CD4-positive, alpha-beta memory T cell (primary cell): ENCODE measurements at regions not wholly inside any gene's neighbourhood (a gene's known extent, or its start where the extent isn't known, plus 50 kb on each side); places are given as distances from the start of the nearest gene placed in this dataset.

ENCODE experiments used
- CTCF ChIA-PET: fragments of 350-600 bp; sonication (Branson Sonifier 250); formaldehyde crosslinking; loops from one replicate; lab custom pipeline; 2021; ENCODE audit warnings: inconsistent platforms; ENCODE audit not compliant: partially characterized antibody; lab: Charles Lee
- POLR2A ChIA-PET: fragments of 350-600 bp; sonication (Branson Sonifier 250); formaldehyde crosslinking; loops from one replicate; lab custom pipeline; 2021; ENCODE audit not compliant: partially characterized antibody; lab: Charles Lee
- DNase-seq, 5 donors: peaks; one replicate each; pipeline versions ENCODE4 v3.0.0 to v3.0.0-alpha.2; 2020 to 2022; ENCODE audit warnings: mixed read lengths in 1 of 5
- H3K27ac ChIP-seq: one replicate; pipeline ENCODE4 v1.7.0; 2013; ENCODE audit warnings: low read depth, low read length
- H3K27me3 ChIP-seq: 2 replicates; pipeline ENCODE4 v1.7.0; 2013; ENCODE audit warnings: mild to moderate bottlenecking, low read length, moderate library complexity; ENCODE audit not compliant: insufficient read depth
- H3K36me3 ChIP-seq: 2 replicates; pipeline ENCODE4 v1.7.0; 2013; ENCODE audit warnings: mild to moderate bottlenecking, low read length, moderate library complexity; ENCODE audit not compliant: insufficient read depth
- H3K4me1 ChIP-seq: 2 replicates; pipeline ENCODE4 v1.7.0; 2013; ENCODE audit warnings: mild to moderate bottlenecking, low read length, moderate library complexity; ENCODE audit not compliant: insufficient read depth
- H3K4me3 ChIP-seq, 2 donors: one replicate each; pipeline ENCODE4 v1.7.0; 2013; ENCODE audit warnings: low read length in 2 of 2, mild to moderate bottlenecking in 1 of 2
- H3K9me3 ChIP-seq, 2 donors: one replicate each; pipeline ENCODE4 v1.7.0; 2013; ENCODE audit warnings: low read length in 2 of 2, control low read depth in 1 of 2; ENCODE audit not compliant: control insufficient read depth in 1 of 2
- H3K27ac Mint-ChIP-seq, 7 donors: one replicate each; pipeline ENCODE4 v1.8.0; 2020 to 2021; ENCODE audit warnings: mixed read lengths in 7 of 7, mild to moderate bottlenecking in 6 of 7, inconsistent platforms in 3 of 7, moderate library complexity in 3 of 7
- H3K27me3 Mint-ChIP-seq, 2 donors: one replicate each; pipeline ENCODE4 v1.8.0; 2020 to 2021; ENCODE audit warnings: mixed read lengths in 2 of 2
- H3K36me3 Mint-ChIP-seq, 2 donors: one replicate each; pipeline ENCODE4 v1.8.0; 2020 to 2021; ENCODE audit warnings: mixed read lengths in 2 of 2, inconsistent platforms in 1 of 2, mild to moderate bottlenecking in 1 of 2
- H3K4me1 Mint-ChIP-seq, 4 donors: one replicate each; pipeline ENCODE4 v1.8.0; 2020 to 2021; ENCODE audit warnings: mixed read lengths in 4 of 4, mild to moderate bottlenecking in 1 of 4
- H3K4me3 Mint-ChIP-seq, 8 donors: one replicate each; pipeline ENCODE4 v1.8.0; 2020 to 2021; ENCODE audit warnings: mixed read lengths in 8 of 8, mild to moderate bottlenecking in 7 of 8, moderate library complexity in 6 of 8, inconsistent platforms in 3 of 8
- H3K9me3 Mint-ChIP-seq, 8 donors: one replicate each; pipeline ENCODE4 v1.8.0; 2020 to 2021; ENCODE audit warnings: mixed read lengths in 8 of 8, mild to moderate bottlenecking in 5 of 8, inconsistent platforms in 3 of 8, moderate library complexity in 1 of 8
- intact Hi-C: fragments of 100-400 bp; cut with micrococcal nuclease; formaldehyde crosslinking; loops from one replicate; pipeline ENCODE4 v1.15.1; 2023

GRCh38 chr2:19573784-19574183 is 215.4 kb upstream of the OSR1 start:
- Mint-ChIP-seq H3K36me3 (no peaks in the 10 kb centered on the region), H3K27ac (no peak overlapping the region), H3K9me3 (no peaks in the 10 kb centered on the region), H3K27me3 (peaks cover 5 to 6% of the 10 kb centered on the region in 2 donors), H3K4me1 (no peaks in the 10 kb centered on the region), H3K4me3 (no peak overlapping the region)
- no peaks in the 10 kb centered on the region for H3K9me3 ChIP-seq
- CTCF ChIA-PET: no interaction called here
- intact Hi-C loops: no loop called here
- DNase-seq: no peak
- H3K4me1 ChIP-seq: no peaks in the 10 kb centered on the region
- H3K4me3 ChIP-seq: no peak overlapping the region
- no peaks in the 10 kb centered on the region for H3K36me3 ChIP-seq
- POLR2A ChIA-PET: no interaction called here
- H3K27ac ChIP-seq: no peak overlapping the region
- H3K27me3 ChIP-seq: no peaks in the 10 kb centered on the region

- ChIA-PET CTCF (no interaction called here), POLR2A (no interaction called here)
- no peaks in the 10 kb centered on the region for H3K36me3 ChIP-seq
- intact Hi-C loops: no loop called here
- no peaks in the 10 kb centered on the region for H3K4me1 Mint-ChIP-seq
- H3K4me1 ChIP-seq: no peaks in the 10 kb centered on the region
- H3K9me3 ChIP-seq: no peaks in the 10 kb centered on the region
- no peaks in the 10 kb centered on the region for H3K27me3 ChIP-seq
- no peak overlapping the region for H3K27ac ChIP-seq
- H3K9me3 Mint-ChIP-seq: peaks cover 0 to 2% (median 0%) of the 10 kb centered on the region in 8 donors
- H3K4me3 Mint-ChIP-seq: no peak overlapping the region
- DNase-seq: no peak
- no peak overlapping the region for H3K27ac Mint-ChIP-seq
- no peaks in the 10 kb centered on the region for H3K36me3 Mint-ChIP-seq
- H3K27me3 Mint-ChIP-seq: peaks cover 5 to 9% of the 10 kb centered on the region in 2 donors
- H3K4me3 ChIP-seq: no peak overlapping the region
Measured at GRCh38 chr2:19571773-19572172, 213.3 kb upstream of the OSR1 start.

- no peak for DNase-seq
- ChIA-PET POLR2A (no interaction called here), CTCF (no interaction called here)
- no peak overlapping the region for H3K4me3 ChIP-seq
- no peaks in the 10 kb centered on the region for H3K4me1 ChIP-seq
- H3K27ac ChIP-seq: no peak overlapping the region
- Mint-ChIP-seq H3K4me3 (no peak overlapping the region), H3K27me3 (peaks cover 5 to 16% of the 10 kb centered on the region in 2 donors), H3K27ac (peak overlapping the region in 1 of 7 donors; percentile 61), H3K36me3 (no peaks in the 10 kb centered on the region), H3K9me3 (peaks cover 0 to 4% (median 0%) of the 10 kb centered on the region in 8 donors), H3K4me1 (no peaks in the 10 kb centered on the region)
- intact Hi-C loops: no loop called here
- H3K27me3 ChIP-seq: no peaks in the 10 kb centered on the region
- no peaks in the 10 kb centered on the region for H3K9me3 ChIP-seq
- no peaks in the 10 kb centered on the region for H3K36me3 ChIP-seq
Measured at GRCh38 chr2:19569300-19569791, 210.9 kb upstream of the OSR1 start.

- H3K4me1 Mint-ChIP-seq: no peaks in the 10 kb centered on the region
- Histone ChIP-seq H3K27ac (no peak overlapping the region), H3K4me1 (no peaks in the 10 kb centered on the region), H3K4me3 (no peak overlapping the region), H3K27me3 (no peaks in the 10 kb centered on the region), H3K36me3 (no peaks in the 10 kb centered on the region), H3K9me3 (no peaks in the 10 kb centered on the region)
- H3K4me3 Mint-ChIP-seq: no peak overlapping the region
- intact Hi-C loops: no loop called here
- H3K27ac Mint-ChIP-seq: no peak overlapping the region
- H3K36me3 Mint-ChIP-seq: no peaks in the 10 kb centered on the region
- peaks cover 0 to 4% (median 0%) of the 10 kb centered on the region in 8 donors for H3K9me3 Mint-ChIP-seq
- no peak for DNase-seq
- ChIA-PET POLR2A (no interaction called here), CTCF (no interaction called here)
- H3K27me3 Mint-ChIP-seq: peaks cover 5 to 17% of the 10 kb centered on the region in 2 donors
Measured at GRCh38 chr2:19568809-19569208, 210.4 kb upstream of the OSR1 start.

- DNase-seq: no peak
- intact Hi-C loops: no loop called here
- no peaks in the 10 kb centered on the region for H3K36me3 Mint-ChIP-seq
- peaks cover 0 to 14% of the 10 kb centered on the region in 2 donors for H3K27me3 Mint-ChIP-seq
- Histone ChIP-seq H3K27me3 (no peaks in the 10 kb centered on the region), H3K4me1 (no peaks in the 10 kb centered on the region), H3K4me3 (no peak overlapping the region), H3K36me3 (no peaks in the 10 kb centered on the region), H3K27ac (no peak overlapping the region), H3K9me3 (no peaks in the 10 kb centered on the region)
- H3K27ac Mint-ChIP-seq: no peak overlapping the region
- POLR2A ChIA-PET: no interaction called here
- H3K4me3 Mint-ChIP-seq: no peak overlapping the region
- CTCF ChIA-PET: no interaction called here
- H3K9me3 Mint-ChIP-seq: no peaks in the 10 kb centered on the region
- peaks cover 6 to 16% (median 8%) of the 10 kb centered on the region in 4 donors for H3K4me1 Mint-ChIP-seq
Measured at GRCh38 chr2:19560785-19561184, 202.4 kb upstream of the OSR1 start.

GRCh38 chr2:19559596-19560240 is 201.3 kb upstream of the OSR1 start:
- POLR2A ChIA-PET: no interaction called here
- H3K4me1 Mint-ChIP-seq: peaks cover 6 to 16% (median 8%) of the 10 kb centered on the region in 4 donors
- H3K36me3 Mint-ChIP-seq: no peaks in the 10 kb centered on the region
- Histone ChIP-seq H3K27ac (no peak overlapping the region), H3K4me3 (no peak overlapping the region), H3K4me1 (no peaks in the 10 kb centered on the region), H3K9me3 (no peaks in the 10 kb centered on the region), H3K36me3 (no peaks in the 10 kb centered on the region), H3K27me3 (no peaks in the 10 kb centered on the region)
- peaks cover 0 to 14% of the 10 kb centered on the region in 2 donors for H3K27me3 Mint-ChIP-seq
- H3K4me3 Mint-ChIP-seq: peak overlapping the region in 3 of 8 donors; percentile 4 to 34 (median 11)
- DNase-seq: peak in 4 of 5 donors; percentile 14 to 31 (median 29)
- H3K9me3 Mint-ChIP-seq: no peaks in the 10 kb centered on the region
- peak overlapping the region in 1 of 7 donors; percentile 70 for H3K27ac Mint-ChIP-seq
- CTCF ChIA-PET: no interaction called here
- intact Hi-C loops: no loop called here

- Mint-ChIP-seq H3K36me3 (no peaks in the 10 kb centered on the region), H3K27ac (no peak overlapping the region), H3K27me3 (peaks cover 0 to 7% of the 10 kb centered on the region in 2 donors), H3K4me1 (peaks cover 6 to 16% (median 8%) of the 10 kb centered on the region in 4 donors), H3K4me3 (no peak overlapping the region), H3K9me3 (peaks cover 0 to 1% (median 0%) of the 10 kb centered on the region in 8 donors)
- intact Hi-C loops: no loop called here
- ChIA-PET POLR2A (no interaction called here), CTCF (no interaction called here)
- Histone ChIP-seq H3K36me3 (no peaks in the 10 kb centered on the region), H3K27ac (no peak overlapping the region), H3K4me1 (no peaks in the 10 kb centered on the region), H3K9me3 (no peaks in the 10 kb centered on the region), H3K27me3 (no peaks in the 10 kb centered on the region), H3K4me3 (no peak overlapping the region)
- DNase-seq: no peak
Measured at GRCh38 chr2:19556648-19557047, 198.2 kb upstream of the OSR1 start.
